SIG-M5 treated with dmso at 0.1 percent for 504 hours (cell line): ENCODE measurements at regions not wholly inside any gene's neighbourhood (a gene's known extent, or its start where the extent isn't known, plus 50 kb on each side); places are given as distances from the start of the nearest gene placed in this dataset.

Experiments used
- DNase-seq: peaks from one replicate; lab custom pipeline; 2025; ENCODE audit not compliant: unreplicated experiment; lab: John Stamatoyannopoulos, UW

GRCh38 chr10:22770270-22770669 lies 55.9 kb upstream of the PIP4K2A start:
- DNase-seq: no peak

GRCh38 chr10:22767859-22768258 lies 53.5 kb upstream of the PIP4K2A start:
- DNase-seq: no peak

DNA sequence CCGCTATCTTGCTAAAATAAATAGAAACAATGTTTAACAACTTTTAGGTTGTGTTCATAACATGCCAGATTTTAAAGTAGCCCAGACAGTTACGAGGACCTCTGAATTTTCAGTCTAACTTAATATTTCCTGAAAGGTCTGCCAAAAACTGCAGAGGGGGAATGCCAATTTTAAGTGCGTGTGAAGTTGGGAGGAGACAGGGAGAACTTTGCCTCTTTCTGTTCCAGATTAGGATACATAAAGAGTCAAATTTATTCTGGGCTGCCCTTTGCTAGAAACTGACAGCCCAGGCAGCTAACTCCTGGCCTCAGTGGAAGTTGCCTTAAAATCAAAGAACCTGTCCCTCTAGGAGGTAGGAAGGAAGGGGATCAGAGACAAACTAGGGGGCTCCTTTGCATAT lies 52.3 kb upstream of the PIP4K2A start:
- DNase-seq: no peak

GRCh38 chr10:22765660-22766547 lies 51.5 kb upstream of the PIP4K2A start:
- peak; percentile 65 for DNase-seq

DNA sequence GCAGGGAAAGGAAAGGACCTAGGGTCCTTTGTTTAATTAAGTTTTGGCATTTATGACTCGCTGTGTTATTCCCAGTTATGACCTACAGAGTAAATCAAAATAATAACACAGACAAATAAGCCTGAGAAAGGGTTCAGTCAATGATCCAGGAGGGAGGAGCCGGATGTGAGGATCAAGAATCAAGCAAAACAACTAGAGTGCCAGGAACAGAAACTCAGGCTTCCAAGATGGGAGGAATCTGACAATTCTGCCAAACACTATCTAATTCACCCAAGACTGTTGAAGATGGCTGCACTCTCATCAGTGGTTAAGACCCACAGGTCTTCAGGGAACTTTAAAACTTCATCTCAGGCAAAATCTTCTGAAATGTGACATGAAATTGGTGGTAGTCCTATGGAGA lies 50.3 kb upstream of the PIP4K2A start:
- no peak for DNase-seq
